GM21619 (cell line): ENCODE measurements at regions not wholly inside any gene's neighbourhood (a gene's known extent, or its start where the extent isn't known, plus 50 kb on each side); places are given as distances from the start of the nearest gene placed in this dataset.
"Not testable (repeated sequence)": the region's sequence is repeated elsewhere in the genome, so short reads cannot be mapped to it uniquely, and the experiment has no call there.

Experiments used
- ATAC-seq: cut with Tn5 transposase; IDR thresholded peaks from one replicate; pipeline ENCODE4 v1.9.1; 2021; ENCODE audit not compliant: unreplicated experiment

GRCh38 chr7:153510674-153511073 lies 541.5 kb upstream of the DPP6 start:
- no peak for ATAC-seq

- no peak for ATAC-seq
Measured at GRCh38 chr7:153514032-153514431, 538.2 kb upstream of the DPP6 start.

- ATAC-seq = no peak
Measured at GRCh38 chr7:153515359-153515758, 536.8 kb upstream of the DPP6 start.

- no peak for ATAC-seq
Measured at GRCh38 chr7:153518201-153518984, 533.8 kb upstream of the DPP6 start.

- ATAC-seq = no peak
Measured at GRCh38 chr7:153521370-153521769, 530.8 kb upstream of the DPP6 start.

GRCh38 chr7:153522261-153522660 lies 529.9 kb upstream of the DPP6 start:
- no peak for ATAC-seq

GRCh38 chr7:153523320-153524015 lies 528.7 kb upstream of the DPP6 start:
- no peak for ATAC-seq

GRCh38 chr7:153524070-153524601 lies 528.1 kb upstream of the DPP6 start:
- no peak for ATAC-seq

GRCh38 chr7:153529100-153529499 lies 523.1 kb upstream of the DPP6 start:
- ATAC-seq = no peak

- ATAC-seq = no peak
Measured at GRCh38 chr7:153529651-153530165, 522.5 kb upstream of the DPP6 start.

- no peak for ATAC-seq
Measured at GRCh38 chr7:153530441-153530840, 521.8 kb upstream of the DPP6 start.

GRCh38 chr7:153532326-153532725 lies 519.9 kb upstream of the DPP6 start:
- ATAC-seq = no peak

- ATAC-seq = no peak
Measured at GRCh38 chr7:153537271-153537670, 514.9 kb upstream of the DPP6 start.

- no peak for ATAC-seq
Measured at GRCh38 chr7:153541903-153542302, 510.3 kb upstream of the DPP6 start.

GRCh38 chr7:153543232-153543631 lies 509.0 kb upstream of the DPP6 start:
- no peak for ATAC-seq

GRCh38 chr7:153550173-153550572 lies 502.0 kb upstream of the DPP6 start:
- no peak for ATAC-seq

GRCh38 chr7:153564391-153564790 lies 487.8 kb upstream of the DPP6 start:
- no peak for ATAC-seq

GRCh38 chr7:153566324-153566723 lies 485.9 kb upstream of the DPP6 start:
- no peak for ATAC-seq

- ATAC-seq = no peak
Measured at GRCh38 chr7:153567426-153567825, 484.8 kb upstream of the DPP6 start.

- not testable (repeated sequence) for ATAC-seq
Measured at GRCh38 chr7:153569520-153569919, 482.7 kb upstream of the DPP6 start.

GRCh38 chr7:153576096-153576495 lies 476.1 kb upstream of the DPP6 start:
- no peak for ATAC-seq

GRCh38 chr7:153581419-153581818 lies 470.8 kb upstream of the DPP6 start:
- ATAC-seq = no peak
